H1 (cell line): ENCODE measurements at regions not wholly inside any gene's neighbourhood (a gene's known extent, or its start where the extent isn't known, plus 50 kb on each side); places are given as distances from the start of the nearest gene placed in this dataset.

Source experiments
- CTCF ChIA-PET: fragments of 300-600 bp; sonication (Branson Sonifier 250); formaldehyde crosslinking; loops from one replicate; lab custom pipeline; 2021; ENCODE audit not compliant: partially characterized antibody; lab: Charles Lee
- POLR2A ChIA-PET: fragments of 300-600 bp; sonication (Branson Sonifier 250); formaldehyde crosslinking; loops from one replicate; lab custom pipeline; 2021; ENCODE audit warnings: inconsistent platforms; ENCODE audit not compliant: partially characterized antibody; lab: Charles Lee
- DNase-seq, 2 experiments: peaks; one replicate each; pipeline versions ENCODE4 v3.0.0 to v3.0.0-alpha.2; 2010 to 2022; ENCODE audit warnings: low spot score in 2 of 2, low read depth in 1 of 2, mixed read lengths in 1 of 2
- FAIRE-seq: peaks from 2 replicates; lab custom pipeline; 2011; peaks lifted over from hg19 to GRCh38; lab: Jason Lieb, UNC
- H2AFZ ChIP-seq: 2 replicates; pipeline ENCODE4 v1.8.1; 2012; ENCODE audit warnings: low read length, inconsistent platforms
- H2AK5ac ChIP-seq: 2 replicates; pipeline ENCODE4 v1.6.1; 2013; ENCODE audit warnings: low read depth, low read length
- H2BK120ac ChIP-seq: replicated peaks from 2 replicates; pipeline ENCODE3; 2013; ENCODE audit warnings: low read depth, low read length, inconsistent platforms
- H2BK12ac ChIP-seq: 2 replicates; pipeline ENCODE4 v1.6.1; 2013; ENCODE audit warnings: low read depth, low read length
- H2BK15ac ChIP-seq: 2 replicates; pipeline ENCODE4 v1.6.1; 2013; ENCODE audit warnings: low read length
- H2BK20ac ChIP-seq: 2 replicates; pipeline ENCODE4 v1.6.1; 2013; ENCODE audit warnings: low read length
- H2BK5ac ChIP-seq: 2 replicates; pipeline ENCODE4 v1.6.1; 2013; ENCODE audit warnings: low read depth, low read length
- H3K14ac ChIP-seq: 2 replicates; pipeline ENCODE4 v1.6.1; 2013; ENCODE audit warnings: inconsistent platforms; ENCODE audit not compliant: insufficient read length
- H3K18ac ChIP-seq: 2 replicates; pipeline ENCODE4 v1.6.1; 2013; ENCODE audit warnings: low read length; ENCODE audit errors: extremely low read depth
- H3K23ac ChIP-seq: 2 replicates; pipeline ENCODE4 v1.6.1; 2013; ENCODE audit warnings: inconsistent platforms; ENCODE audit not compliant: insufficient read length
- H3K23me2 ChIP-seq: 2 replicates; pipeline ENCODE4 v1.6.1; 2013; ENCODE audit warnings: low read depth, low read length
- H3K27ac ChIP-seq: 2 replicates; pipeline ENCODE4 v1.6.1; 2011; ENCODE audit warnings: low read depth, low read length, inconsistent platforms
- H3K27me3 ChIP-seq, 4 experiments: replicated peaks in 1 of 4; 1 replicate in 1 of 4; 2 replicates in 3 of 4; pipeline versions ENCODE4 v1.6.1 to v1.8.1; 2011 to 2013; ENCODE audit warnings: low read length in 3 of 4, mild to moderate bottlenecking in 3 of 4, inconsistent platforms in 2 of 4, mixed read lengths in 2 of 4, moderate library complexity in 1 of 4; ENCODE audit not compliant: control insufficient read depth in 3 of 4, insufficient read depth in 3 of 4; ENCODE audit errors: extremely low read depth in 1 of 4
- H3K36me3 ChIP-seq, 4 experiments: 2 replicates each; pipeline versions ENCODE4 v1.6.1 to v1.8.1; 2011 to 2013; ENCODE audit warnings: mild to moderate bottlenecking in 4 of 4, low read length in 3 of 4, moderate library complexity in 2 of 4, control low read depth in 1 of 4, inconsistent platforms in 1 of 4; ENCODE audit not compliant: insufficient read depth in 4 of 4, control insufficient read depth in 2 of 4
- H3K4ac ChIP-seq: replicated peaks from 2 replicates; pipeline ENCODE3; 2013; ENCODE audit warnings: low read length, low read depth, mixed read lengths, inconsistent platforms; ENCODE audit not compliant: insufficient read length
- H3K4me1 ChIP-seq, 4 experiments: replicated peaks in 1 of 4; 1 replicate in 1 of 4; 2 replicates in 3 of 4; pipeline versions ENCODE4 v1.6.1 to v1.8.1; 2011 to 2013; ENCODE audit warnings: low read length in 3 of 4, inconsistent platforms in 2 of 4, mixed read lengths in 1 of 4; ENCODE audit not compliant: insufficient read depth in 4 of 4, control insufficient read depth in 3 of 4
- H3K4me2 ChIP-seq, 2 experiments: 2 replicates each; pipeline versions ENCODE4 v1.6.1 to v1.8.1; 2011 to 2013; ENCODE audit warnings: low read depth in 2 of 2, low read length in 2 of 2, control low read depth in 1 of 2, inconsistent platforms in 1 of 2, mild to moderate bottlenecking in 1 of 2; ENCODE audit not compliant: insufficient read depth in 1 of 2
- H3K4me3 ChIP-seq, 4 experiments: fragments of 200-600, 300-600 bp in 1 of 4; sonication (generic), shearing (Covaris generic), sonication (Bioruptor Twin) in 1 of 4; 2 replicates each; pipeline versions ENCODE4 v1.5.1 to v1.8.1; 2011 to 2016; ENCODE audit warnings: low read length in 4 of 4, low read depth in 3 of 4, control low read depth in 2 of 4, inconsistent platforms in 2 of 4, mild to moderate bottlenecking in 2 of 4, mixed read lengths in 1 of 4, moderate library complexity in 1 of 4; ENCODE audit not compliant: insufficient read depth in 2 of 4; ENCODE audit errors: extremely low read depth in 1 of 4
- H3K56ac ChIP-seq: replicated peaks from 2 replicates; pipeline ENCODE3; 2013; ENCODE audit warnings: low read depth, mild to moderate bottlenecking, mixed read lengths, low read length, inconsistent platforms; ENCODE audit not compliant: insufficient read length
- H3K79me1 ChIP-seq: 2 replicates; pipeline ENCODE4 v1.6.1; 2013; ENCODE audit warnings: low read depth, low read length, control low read depth
- H3K79me2 ChIP-seq, 2 experiments: 2 replicates each; pipeline versions ENCODE4 v1.6.1 to v1.8.1; 2012 to 2013; ENCODE audit warnings: low read length in 2 of 2, mild to moderate bottlenecking in 2 of 2, inconsistent platforms in 1 of 2; ENCODE audit not compliant: insufficient read depth in 2 of 2, control insufficient read depth in 1 of 2
- H3K9ac ChIP-seq, 4 experiments: replicated peaks in 1 of 4; 1 replicate in 1 of 4; 2 replicates in 3 of 4; pipeline versions ENCODE4 v1.6.1 to v1.8.1; 2011 to 2013; ENCODE audit warnings: low read depth in 3 of 4, low read length in 3 of 4, control low read depth in 2 of 4, mild to moderate bottlenecking in 2 of 4, moderate library complexity in 2 of 4, inconsistent platforms in 1 of 4; ENCODE audit errors: extremely low read depth in 1 of 4
- H3K9me3 ChIP-seq, 2 experiments: 2 replicates each; pipeline versions ENCODE4 v1.6.1 to v1.8.1; 2012 to 2013; ENCODE audit warnings: mild to moderate bottlenecking in 2 of 2, moderate library complexity in 2 of 2, control low read depth in 1 of 2, inconsistent platforms in 1 of 2, low read depth in 1 of 2, low read length in 1 of 2, mixed read lengths in 1 of 2; ENCODE audit not compliant: insufficient read depth in 2 of 2
- H4K20me1 ChIP-seq, 2 experiments: replicated peaks in 1 of 2; 2 replicates each; pipeline versions ENCODE3 to v1.8.1; 2011 to 2013; ENCODE audit warnings: inconsistent platforms in 2 of 2, low read length in 2 of 2, mild to moderate bottlenecking in 1 of 2; ENCODE audit not compliant: insufficient read depth in 2 of 2, control insufficient read depth in 1 of 2
- H4K5ac ChIP-seq: 2 replicates; pipeline ENCODE4 v1.6.1; 2013; ENCODE audit warnings: low read length, low read depth, mixed read lengths, inconsistent platforms; ENCODE audit not compliant: insufficient read length
- H4K8ac ChIP-seq: 2 replicates; pipeline ENCODE4 v1.8.0; 2013; ENCODE audit warnings: mild to moderate bottlenecking, moderate library complexity, low read length, inconsistent platforms; ENCODE audit not compliant: insufficient read depth; ENCODE audit errors: extremely low read depth
- H4K91ac ChIP-seq: replicated peaks from 2 replicates; pipeline ENCODE3; 2013; ENCODE audit warnings: low read length, mixed read lengths, inconsistent platforms; ENCODE audit not compliant: insufficient read length
- BACH1 ChIP-seq: IDR thresholded peaks from 2 replicates; pipeline ENCODE4 v1.6.1; 2012; ENCODE audit warnings: low read length, improper control_type of control experiment
- CTBP2 ChIP-seq: IDR thresholded peaks from 2 replicates; pipeline ENCODE4 v1.7.0; 2011; ENCODE audit warnings: borderline replicate concordance, mild to moderate bottlenecking, moderate library complexity, mixed read lengths, low read length; ENCODE audit not compliant: insufficient read depth, insufficient read length
- NANOG ChIP-seq: IDR thresholded peaks from 2 replicates; pipeline ENCODE4 v1.6.1; 2011; ENCODE audit warnings: low read length, low read depth, mild to moderate bottlenecking, inconsistent platforms; ENCODE audit not compliant: insufficient read depth, poor library complexity, severe bottlenecking
- WGBS, 2 experiments: shearing (Covaris generic) in 1 of 2; methylation state at CpG; one replicate each; pipeline versions ENCODE4 v1.1.6 to v1.1.7; 2013 to 2015; ENCODE audit warnings: low lambda C conversion rate in 2 of 2, mixed read lengths in 2 of 2, inconsistent platforms in 1 of 2, low coverage in 1 of 2, missing lambda C conversion rate in 1 of 2; ENCODE audit not compliant: insufficient replicate concordance in 2 of 2, insufficient coverage in 1 of 2, insufficient read length in 1 of 2; ENCODE audit errors: extremely low coverage in 1 of 2, missing lambda C conversion rate in 1 of 2; 5-methylcytosine and 5-hydroxymethylcytosine counted together
- TF ChIP-seq, protein P1 (sequence below): IDR thresholded peaks from 2 replicates; pipeline ENCODE4 v1.6.1; 2012; ENCODE audit warnings: inconsistent platforms

DNA sequence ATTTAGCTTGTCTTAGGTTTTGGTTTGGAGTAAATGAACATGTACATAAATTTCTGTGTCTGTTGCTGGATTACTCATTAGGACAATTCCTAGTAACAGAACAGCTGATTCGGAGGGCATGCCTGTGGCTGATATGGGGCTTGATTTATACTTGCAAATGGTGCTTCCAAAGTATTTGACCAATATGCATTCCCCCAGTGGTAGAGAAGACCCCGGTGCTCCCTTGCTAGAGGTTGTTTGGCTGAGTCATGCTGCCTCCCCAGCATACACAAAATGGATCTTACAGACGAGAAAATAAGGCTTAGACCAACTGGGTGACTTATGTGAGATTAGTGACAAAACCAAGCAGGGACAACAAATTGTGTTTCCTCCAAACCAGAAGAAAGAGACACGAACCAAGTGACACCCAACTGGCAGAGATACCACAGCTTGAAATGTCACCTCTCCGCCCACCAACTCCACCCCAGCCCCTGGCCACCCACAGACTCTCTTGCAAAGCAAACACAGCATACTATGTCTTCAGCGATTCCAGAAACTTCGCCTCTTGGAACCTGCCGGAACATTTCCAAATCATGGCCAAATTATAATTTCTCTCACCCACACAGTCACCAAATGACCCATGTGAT lies 75.9 kb upstream of the ETS2 start:
- 85% methylated on average over 8 of the region's 8 CpGs; no CpG with 5 or more reads in 1 of the 2 experiments for WGBS, 2 experiments
- CTCF ChIA-PET, result interaction anchor here (0.7 kb wide), 1 partner anchor 30 kb away, joined by 3 read pairs; no protein-coding TSS in a partner anchor
- FAIRE-seq, result no peak

More for the DNA sequence above, 75.9 kb upstream of the ETS2 start:
- peaks cover 2 to 5% of the 10 kb centered on the region in 2 experiments; a peak in 2 of 4 replicates for H3K9me3 ChIP-seq
- no peak for DNase-seq
- H2AFZ ChIP-seq, result peak overlapping the region; percentile 87
- H2BK5ac ChIP-seq, result no peak overlapping the region
- no peak overlapping the region for H3K23ac ChIP-seq
- H3K4me3 ChIP-seq, result no peak overlapping the region
- H3K9ac ChIP-seq, result no peak overlapping the region
- no peak overlapping the region for H4K8ac ChIP-seq
- no peaks in the 10 kb centered on the region for H3K36me3 ChIP-seq
- H2AK5ac ChIP-seq, result no peak overlapping the region
- no peak overlapping the region for H3K4ac ChIP-seq
- no peak overlapping the region for H3K4me2 ChIP-seq
- no peaks in the 10 kb centered on the region for H4K20me1 ChIP-seq
- H3K27ac ChIP-seq, result no peak overlapping the region
- TF ChIP-seq NANOG (no peak), BACH1 (peak; percentile 4; the same call in 1 of the 2 replicates), CTBP2 (no peak)
- TF ChIP-seq, protein P1, sequence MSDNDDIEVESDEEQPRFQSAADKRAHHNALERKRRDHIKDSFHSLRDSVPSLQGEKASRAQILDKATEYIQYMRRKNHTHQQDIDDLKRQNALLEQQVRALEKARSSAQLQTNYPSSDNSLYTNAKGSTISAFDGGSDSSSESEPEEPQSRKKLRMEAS, result no peak
- TF ChIP-seq, all 59 proteins: peak for 1
- Histone ChIP-seq H3K79me1 (no peaks in the 10 kb centered on the region; the same call in 1 of the 2 replicates), H2BK120ac (no peak overlapping the region), H3K4me1 (peaks cover 0 to 2% (median 0%) of the 10 kb centered on the region in 4 experiments; a peak in 1 of 7 replicates), H3K27me3 (no peaks in the 10 kb centered on the region), H4K91ac (no peak overlapping the region), H2BK12ac (no peak overlapping the region), H3K23me2 (no peaks in the 10 kb centered on the region), H3K14ac (no peak overlapping the region), H4K5ac (no peak overlapping the region), H2BK15ac (peak overlapping the region; percentile 25; the same call in 1 of the 2 replicates), H2BK20ac (no peak overlapping the region), H3K79me2 (no peaks in the 10 kb centered on the region), H3K56ac (no peak overlapping the region), H3K18ac (no peak overlapping the region)
- POLR2A ChIA-PET, result no interaction called here
